Activated CD8-positive, alpha-beta T cell treated with anti-CD3 and anti-CD28 coated beads for 36 hours (primary cell): ENCODE measurements at regions not wholly inside any gene's neighbourhood (a gene's known extent, or its start where the extent isn't known, plus 50 kb on each side); places are given as distances from the start of the nearest gene placed in this dataset.
"Not testable (repeated sequence)": the region's sequence is repeated elsewhere in the genome, so short reads cannot be mapped to it uniquely, and the experiment has no call there.

Source experiments
- ATAC-seq: fragments of 200-7000 bp; cut with Tn5 transposase; one replicate; pipeline ENCODE4 v1.10.0; 2021; ENCODE audit warnings: mild to moderate bottlenecking, moderate library complexity
- CTCF ChIA-PET: fragments of 350-600 bp; sonication (Branson Sonifier 250); formaldehyde crosslinking; loops from one replicate; lab custom pipeline; 2021; ENCODE audit warnings: antibody characterized with exemption; lab: Charles Lee
- POLR2A ChIA-PET: fragments of 350-600 bp; sonication (Branson Sonifier 250); formaldehyde crosslinking; loops from one replicate; lab custom pipeline; 2021; ENCODE audit warnings: antibody characterized with exemption; lab: Charles Lee
- DNase-seq: peaks from one replicate; pipeline ENCODE4 v3.0.0-alpha.2; 2020
- H3K27ac Mint-ChIP-seq: one replicate; pipeline ENCODE4 v1.8.0; 2021; ENCODE audit warnings: mild to moderate bottlenecking, mixed read lengths
- H3K27me3 Mint-ChIP-seq: one replicate; pipeline ENCODE4 v1.8.0; 2021; ENCODE audit warnings: mixed read lengths
- H3K36me3 Mint-ChIP-seq: one replicate; pipeline ENCODE4 v1.8.0; 2021; ENCODE audit warnings: low read depth, mixed read lengths
- H3K4me1 Mint-ChIP-seq: one replicate; pipeline ENCODE4 v1.8.0; 2021; ENCODE audit warnings: low read depth, mixed read lengths
- H3K4me3 Mint-ChIP-seq: one replicate; pipeline ENCODE4 v1.8.0; 2021; ENCODE audit warnings: mild to moderate bottlenecking, moderate library complexity, mixed read lengths
- H3K9me3 Mint-ChIP-seq: one replicate; pipeline ENCODE4 v1.8.0; 2021; ENCODE audit warnings: mixed read lengths
- intact Hi-C: fragments of 100-400 bp; cut with micrococcal nuclease; formaldehyde crosslinking; loops from one replicate; pipeline ENCODE4 v1.10.0; 2022
- TF ChIP-seq, protein P1 (sequence below): fragments of 200-600 bp; IDR thresholded peaks from one replicate; pipeline ENCODE4 v1.8.0; 2022; ENCODE audit warnings: antibody characterized with exemption, mild to moderate bottlenecking

DNA sequence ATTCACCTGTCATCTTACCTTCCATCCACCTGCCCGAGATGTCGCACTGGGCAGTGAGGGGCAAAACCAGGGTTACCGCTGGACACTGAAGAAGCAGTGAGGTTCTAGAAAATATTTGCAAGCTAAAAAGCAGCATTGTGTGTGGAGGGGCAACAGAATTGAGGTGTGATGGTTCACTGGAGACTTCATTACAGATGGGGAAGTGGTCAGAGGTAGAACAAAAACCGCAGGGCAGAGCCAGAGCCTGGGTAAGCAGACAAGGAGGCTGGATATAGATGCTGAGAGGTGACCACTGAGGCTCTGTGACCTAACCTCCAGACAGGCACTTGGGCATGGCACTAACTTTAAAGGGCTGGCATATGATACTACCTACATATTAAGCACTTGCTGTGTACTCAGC is 363.9 kb upstream of the PROX1 start:
- Mint-ChIP-seq H3K36me3 (no peaks in the 10 kb centered on the region), H3K27me3 (peaks cover 2% of the 10 kb centered on the region), H3K4me1 (peaks cover 6% of the 10 kb centered on the region), H3K4me3 (no peak overlapping the region), H3K27ac (no peak overlapping the region), H3K9me3 (peaks cover 1% of the 10 kb centered on the region)
- CTCF ChIA-PET: no interaction called here
- intact Hi-C loops: no loop called here
- ATAC-seq (no peak), DNase-seq (no peak)
- POLR2A ChIA-PET: no interaction called here
- TF ChIP-seq, protein P1, sequence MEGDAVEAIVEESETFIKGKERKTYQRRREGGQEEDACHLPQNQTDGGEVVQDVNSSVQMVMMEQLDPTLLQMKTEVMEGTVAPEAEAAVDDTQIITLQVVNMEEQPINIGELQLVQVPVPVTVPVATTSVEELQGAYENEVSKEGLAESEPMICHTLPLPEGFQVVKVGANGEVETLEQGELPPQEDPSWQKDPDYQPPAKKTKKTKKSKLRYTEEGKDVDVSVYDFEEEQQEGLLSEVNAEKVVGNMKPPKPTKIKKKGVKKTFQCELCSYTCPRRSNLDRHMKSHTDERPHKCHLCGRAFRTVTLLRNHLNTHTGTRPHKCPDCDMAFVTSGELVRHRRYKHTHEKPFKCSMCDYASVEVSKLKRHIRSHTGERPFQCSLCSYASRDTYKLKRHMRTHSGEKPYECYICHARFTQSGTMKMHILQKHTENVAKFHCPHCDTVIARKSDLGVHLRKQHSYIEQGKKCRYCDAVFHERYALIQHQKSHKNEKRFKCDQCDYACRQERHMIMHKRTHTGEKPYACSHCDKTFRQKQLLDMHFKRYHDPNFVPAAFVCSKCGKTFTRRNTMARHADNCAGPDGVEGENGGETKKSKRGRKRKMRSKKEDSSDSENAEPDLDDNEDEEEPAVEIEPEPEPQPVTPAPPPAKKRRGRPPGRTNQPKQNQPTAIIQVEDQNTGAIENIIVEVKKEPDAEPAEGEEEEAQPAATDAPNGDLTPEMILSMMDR: no peak

DNA sequence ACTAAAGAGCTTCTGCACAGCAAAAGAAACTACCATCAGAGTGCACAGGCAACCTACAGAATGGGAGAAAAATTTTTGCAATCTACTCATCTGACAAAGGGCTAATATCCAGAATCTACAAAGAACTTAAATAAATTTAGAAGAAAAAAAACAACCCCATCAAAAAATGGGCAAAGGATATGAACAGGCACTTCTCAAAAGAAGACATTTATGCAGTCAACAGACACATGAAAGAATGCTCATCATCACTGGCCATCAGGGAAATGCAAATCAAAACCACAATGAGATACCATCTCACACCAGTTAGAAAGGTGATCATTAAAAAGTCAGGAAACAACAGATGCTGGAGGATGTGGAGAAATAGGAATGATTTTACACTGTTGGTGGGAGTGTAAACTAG is 351.0 kb upstream of the PROX1 start:
- CTCF ChIA-PET, ATAC-seq, POLR2A ChIA-PET: not testable (repeated sequence)

DNA sequence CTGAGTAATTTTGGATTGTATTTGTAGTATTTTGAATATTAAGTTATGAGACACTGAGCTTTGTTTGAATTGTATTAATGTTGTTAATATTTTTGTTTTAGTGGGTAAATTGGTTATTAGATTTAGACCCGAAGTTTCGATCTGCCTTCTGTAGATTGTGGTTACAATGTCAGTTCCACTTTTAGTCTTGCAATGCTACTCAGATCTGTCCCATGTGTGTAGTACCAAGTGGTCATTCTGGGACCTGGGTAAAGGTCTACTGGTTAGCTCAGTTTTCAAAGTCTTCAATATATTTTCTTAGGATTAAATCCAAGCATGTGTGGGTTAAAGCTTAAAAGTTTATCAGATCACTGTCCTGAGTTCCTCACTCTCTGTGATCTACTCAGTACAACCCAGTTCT is 346.5 kb upstream of the PROX1 start:
- no peak for DNase-seq
- TF ChIP-seq, protein P1: no peak
- no peaks in the 10 kb centered on the region for H3K4me1 Mint-ChIP-seq
- no peaks in the 10 kb centered on the region for H3K36me3 Mint-ChIP-seq
- ChIA-PET CTCF (no interaction called here), POLR2A (interaction anchor here (0.7 kb wide), 1 partner anchor 483 kb away, joined by 3 read pairs; no protein-coding TSS in a partner anchor)
- no peak overlapping the region for H3K27ac Mint-ChIP-seq
- no peak overlapping the region for H3K4me3 Mint-ChIP-seq
- ATAC-seq: no peak
- peaks cover under 1% of the 10 kb centered on the region for H3K27me3 Mint-ChIP-seq
- intact Hi-C loops: no loop called here
- H3K9me3 Mint-ChIP-seq: peaks cover 5% of the 10 kb centered on the region

More for the DNA sequence above, 351.0 kb upstream of the PROX1 start:
- H3K36me3 Mint-ChIP-seq, H3K27ac Mint-ChIP-seq, intact Hi-C loops, H3K27me3 Mint-ChIP-seq, DNase-seq, H3K4me1 Mint-ChIP-seq, H3K4me3 Mint-ChIP-seq: not testable (repeated sequence)
- peaks cover 10% of the 10 kb centered on the region for H3K9me3 Mint-ChIP-seq

DNA sequence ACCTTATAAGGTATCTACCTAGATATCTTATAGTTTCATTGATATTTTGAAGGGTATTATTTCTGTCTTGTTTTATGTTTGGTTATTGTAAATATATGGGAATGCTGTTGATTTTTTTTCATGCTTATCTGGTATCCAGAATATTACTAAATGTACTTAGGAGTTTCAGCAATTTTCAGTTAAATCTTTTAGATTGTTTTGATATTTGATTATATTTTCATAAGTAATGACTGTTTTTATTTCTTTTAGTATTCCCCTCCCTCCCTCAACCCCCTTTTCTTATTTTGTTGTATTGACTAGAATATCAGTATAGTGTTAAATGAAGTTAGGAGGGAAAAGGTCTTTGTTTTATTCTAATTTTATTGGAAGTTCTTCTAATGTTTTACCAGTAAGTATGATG is 344.4 kb upstream of the PROX1 start:
- no peak for DNase-seq
- ChIA-PET POLR2A (no interaction called here), CTCF (no interaction called here)
- H3K36me3 Mint-ChIP-seq: no peaks in the 10 kb centered on the region
- peaks cover 2% of the 10 kb centered on the region for H3K9me3 Mint-ChIP-seq
- no peak overlapping the region for H3K4me3 Mint-ChIP-seq
- TF ChIP-seq, protein P1: no peak
- H3K27me3 Mint-ChIP-seq: peaks cover 3% of the 10 kb centered on the region
- no peaks in the 10 kb centered on the region for H3K4me1 Mint-ChIP-seq
- H3K27ac Mint-ChIP-seq: no peak overlapping the region
- intact Hi-C loops: no loop called here
- no peak for ATAC-seq

DNA sequence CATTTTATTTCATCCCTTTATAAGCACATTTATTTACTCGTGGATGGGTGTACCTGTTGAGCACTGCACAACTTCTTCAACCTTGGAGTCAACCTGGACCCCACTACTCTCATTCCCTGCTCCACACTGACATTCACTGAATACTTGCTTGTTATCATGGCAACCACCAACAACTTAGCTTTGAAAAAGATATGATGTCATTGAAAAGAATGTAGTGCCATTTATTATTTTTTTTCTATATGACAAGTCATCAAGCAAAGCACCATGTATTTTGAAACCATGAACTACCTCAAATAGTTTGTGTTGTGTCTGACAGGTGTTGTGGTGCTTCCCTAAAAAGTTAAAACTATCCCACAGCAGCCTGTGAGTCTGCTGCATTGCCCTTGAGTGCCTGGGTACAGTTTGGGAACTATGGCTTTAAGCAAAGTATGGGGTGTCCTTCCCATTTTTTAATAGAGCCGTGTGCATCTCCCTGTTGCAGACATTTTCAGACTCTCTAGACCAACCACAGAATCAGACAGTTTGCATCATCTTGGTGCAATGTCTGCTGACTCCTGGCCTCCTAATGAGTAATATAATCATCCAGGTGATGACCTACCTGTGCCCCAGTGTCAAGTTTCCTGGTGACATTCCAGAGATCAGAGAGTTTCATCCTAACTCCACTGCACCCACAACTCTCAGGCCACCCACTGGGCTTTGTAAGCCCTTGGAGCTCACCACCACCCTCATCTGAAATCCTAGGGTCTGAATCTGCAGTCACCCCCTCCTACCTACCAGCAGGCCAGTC is 339.7 kb upstream of the PROX1 start:
- no peak overlapping the region for H3K27ac Mint-ChIP-seq
- POLR2A ChIA-PET: no interaction called here
- intact Hi-C loops: no loop called here
- no peak overlapping the region for H3K4me3 Mint-ChIP-seq
- no peak for DNase-seq
- ATAC-seq: no peak
- H3K9me3 Mint-ChIP-seq: no peaks in the 10 kb centered on the region
- H3K27me3 Mint-ChIP-seq: peaks cover 3% of the 10 kb centered on the region
- TF ChIP-seq, protein P1: no peak
- CTCF ChIA-PET: no interaction called here
- no peaks in the 10 kb centered on the region for H3K4me1 Mint-ChIP-seq
- H3K36me3 Mint-ChIP-seq: no peaks in the 10 kb centered on the region
